ENCODE measurements at regions not wholly inside any gene's neighbourhood (a gene's known extent, or its start where the extent isn't known, plus 50 kb on each side); places are given as distances from the start of the nearest gene placed in this dataset.
"Not testable (repeated sequence)": the region's sequence is repeated elsewhere in the genome, so short reads cannot be mapped to it uniquely, and the experiment has no call there.

GRCh38 chr15:98294126-98294525, 333.6 kb downstream of the ARRDC4 start:
- no peak for DNase-seq (ENCODE audit: low read depth)
- in situ Hi-C loops (cut with HindIII; ENCODE audit: low sequenced_read_pairs) = no loop called here
- TF ChIP-seq, protein P1, sequence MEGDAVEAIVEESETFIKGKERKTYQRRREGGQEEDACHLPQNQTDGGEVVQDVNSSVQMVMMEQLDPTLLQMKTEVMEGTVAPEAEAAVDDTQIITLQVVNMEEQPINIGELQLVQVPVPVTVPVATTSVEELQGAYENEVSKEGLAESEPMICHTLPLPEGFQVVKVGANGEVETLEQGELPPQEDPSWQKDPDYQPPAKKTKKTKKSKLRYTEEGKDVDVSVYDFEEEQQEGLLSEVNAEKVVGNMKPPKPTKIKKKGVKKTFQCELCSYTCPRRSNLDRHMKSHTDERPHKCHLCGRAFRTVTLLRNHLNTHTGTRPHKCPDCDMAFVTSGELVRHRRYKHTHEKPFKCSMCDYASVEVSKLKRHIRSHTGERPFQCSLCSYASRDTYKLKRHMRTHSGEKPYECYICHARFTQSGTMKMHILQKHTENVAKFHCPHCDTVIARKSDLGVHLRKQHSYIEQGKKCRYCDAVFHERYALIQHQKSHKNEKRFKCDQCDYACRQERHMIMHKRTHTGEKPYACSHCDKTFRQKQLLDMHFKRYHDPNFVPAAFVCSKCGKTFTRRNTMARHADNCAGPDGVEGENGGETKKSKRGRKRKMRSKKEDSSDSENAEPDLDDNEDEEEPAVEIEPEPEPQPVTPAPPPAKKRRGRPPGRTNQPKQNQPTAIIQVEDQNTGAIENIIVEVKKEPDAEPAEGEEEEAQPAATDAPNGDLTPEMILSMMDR (IDR thresholded peaks at IDR 0.05; ENCODE audit: low read depth, low read length, missing control alignments) = no peak
- no peak overlapping the region for H3K4me3 ChIP-seq (ENCODE audit: low read depth, low read length)

- H3K4me3 ChIP-seq (ENCODE audit: low read depth, low read length); DNase-seq (ENCODE audit: low read depth); in situ Hi-C loops (cut with HindIII; ENCODE audit: low sequenced_read_pairs): not testable (repeated sequence)
Observed at GRCh38 chr15:98295101-98295759, 334.7 kb downstream of the ARRDC4 start.

DNA sequence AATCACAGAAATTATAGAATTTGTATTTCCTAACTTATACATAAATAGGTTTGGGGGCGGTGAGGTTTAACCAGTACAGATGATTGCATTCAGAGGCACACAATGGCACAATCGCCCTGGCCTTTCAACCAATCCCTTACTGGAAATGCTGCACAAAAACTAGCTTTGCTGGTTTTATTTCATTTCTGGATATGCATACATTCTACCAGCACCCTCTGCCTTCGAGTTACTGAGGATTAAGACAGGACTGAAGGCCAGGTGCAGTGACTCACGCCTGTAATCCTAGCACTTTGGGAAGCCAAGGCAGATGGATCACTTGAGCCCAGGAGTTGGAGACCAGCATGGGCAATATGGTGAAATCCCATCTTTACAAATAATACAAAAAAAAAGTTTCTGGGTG, 336.1 kb downstream of the ARRDC4 start:
- no peak overlapping the region for H3K4me3 ChIP-seq (ENCODE audit: low read depth, low read length)
- no peak for DNase-seq (ENCODE audit: low read depth)
- TF ChIP-seq, protein P1 (IDR thresholded peaks at IDR 0.05; ENCODE audit: low read depth, low read length, missing control alignments) = no peak
- in situ Hi-C loops (cut with HindIII; ENCODE audit: low sequenced_read_pairs) = no loop called here

GRCh38 chr15:98304371-98304770, 343.9 kb downstream of the ARRDC4 start:
- TF ChIP-seq, protein P1 (IDR thresholded peaks at IDR 0.05; ENCODE audit: low read depth, low read length, missing control alignments) = no peak
- in situ Hi-C loops (cut with HindIII; ENCODE audit: low sequenced_read_pairs) = no loop called here
- no peak overlapping the region for H3K4me3 ChIP-seq (ENCODE audit: low read depth, low read length)
- no peak for DNase-seq (ENCODE audit: low read depth)

- in situ Hi-C loops (cut with HindIII; ENCODE audit: low sequenced_read_pairs) = no loop called here
Observed at GRCh38 chr15:98308117-98308516, 340.2 kb upstream of the IGF1R start.

GRCh38 chr15:98311566-98312188, 336.7 kb upstream of the IGF1R start:
- DNase-seq (ENCODE audit: low read depth) = peak; percentile 64
- TF ChIP-seq, protein P1 (IDR thresholded peaks at IDR 0.05; ENCODE audit: low read depth, low read length, missing control alignments) = peak; percentile 82
- in situ Hi-C loops (cut with HindIII; ENCODE audit: low sequenced_read_pairs) = no loop called here
- no peak overlapping the region for H3K4me3 ChIP-seq (ENCODE audit: low read depth, low read length)

More at GRCh38 chr15:98308117-98308516, 340.2 kb upstream of the IGF1R start:
- no peak overlapping the region for H3K4me3 ChIP-seq (ENCODE audit: low read depth, low read length)
- TF ChIP-seq, protein P1 (IDR thresholded peaks at IDR 0.05; ENCODE audit: low read depth, low read length, missing control alignments) = no peak
- DNase-seq (ENCODE audit: low read depth) = no peak

DNA sequence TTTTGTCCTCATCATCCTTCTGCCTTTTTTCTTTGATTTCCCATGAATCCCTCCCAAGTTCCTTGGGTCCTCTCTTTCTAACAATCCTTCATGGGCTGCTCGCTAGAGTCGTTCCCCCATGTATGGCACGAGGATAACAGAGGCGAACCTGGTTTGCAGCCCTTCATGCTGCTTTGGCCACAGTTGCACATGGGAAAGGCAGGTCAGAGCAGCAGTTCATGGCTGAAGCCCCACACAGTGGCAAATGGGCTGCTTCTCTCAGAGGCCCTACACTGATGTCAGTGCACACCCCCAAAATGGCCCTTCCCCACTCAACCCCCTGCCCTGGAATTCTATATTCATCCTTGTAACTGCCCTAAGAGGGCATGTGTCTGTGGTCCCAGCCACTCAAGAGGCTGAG, 335.4 kb upstream of the IGF1R start:
- DNase-seq (ENCODE audit: low read depth) = no peak
- no peak overlapping the region for H3K4me3 ChIP-seq (ENCODE audit: low read depth, low read length)
- TF ChIP-seq, protein P1 (IDR thresholded peaks at IDR 0.05; ENCODE audit: low read depth, low read length, missing control alignments) = no peak
- in situ Hi-C loops (cut with HindIII; ENCODE audit: low sequenced_read_pairs) = no loop called here
